H1 (cell line): ENCODE measurements at regions not wholly inside any gene's neighbourhood (a gene's known extent, or its start where the extent isn't known, plus 50 kb on each side); places are given as distances from the start of the nearest gene placed in this dataset.

Experiments
- BCL11A ChIP-seq, 2 experiments: IDR thresholded peaks; one replicate each; pipeline ENCODE4 v1.6.1; 2011; ENCODE audit warnings: low read depth in 2 of 2, low read length in 2 of 2, mild to moderate bottlenecking in 2 of 2
- CHD2 ChIP-seq: IDR thresholded peaks from 2 replicates; pipeline ENCODE4 v1.6.1; 2012; ENCODE audit warnings: low read length, improper control_type of control experiment
- CTCF ChIP-seq, 3 experiments: IDR thresholded peaks; 1 replicate in 2 of 3; 2 replicates in 1 of 3; pipeline versions ENCODE4 v1.5.1 to v1.6.1; 2011; ENCODE audit warnings: low read length in 3 of 3, mild to moderate bottlenecking in 3 of 3, inconsistent platforms in 2 of 3, low read depth in 1 of 3, moderate library complexity in 1 of 3; ENCODE audit not compliant: insufficient read depth in 1 of 3; ENCODE audit errors: control extremely low read depth in 1 of 3
- HDAC2 ChIP-seq, 2 experiments: fragments of 300-600 bp in 1 of 2; sonication (generic) in 1 of 2; IDR thresholded peaks; 2 replicates each; pipeline ENCODE4 v1.6.1; 2011 to 2012; ENCODE audit warnings: low read depth in 2 of 2, low read length in 2 of 2, mild to moderate bottlenecking in 2 of 2, moderate library complexity in 2 of 2, borderline replicate concordance in 1 of 2, inconsistent platforms in 1 of 2
- KDM1A ChIP-seq: fragments of 200-600, 300-600 bp; sonication (generic); IDR thresholded peaks from 2 replicates; pipeline ENCODE4 v1.7.1; 2016; ENCODE audit warnings: mild to moderate bottlenecking, low read length, borderline replicate concordance
- POLR2A ChIP-seq, 2 experiments: IDR thresholded peaks; 1 replicate in 1 of 2; 2 replicates in 1 of 2; pipeline ENCODE4 v1.6.1; 2011; ENCODE audit warnings: low read depth in 2 of 2, low read length in 2 of 2, mild to moderate bottlenecking in 2 of 2; ENCODE audit errors: control extremely low read depth in 1 of 2
- RAD21 ChIP-seq, 2 experiments: IDR thresholded peaks in 1 of 2; conservative IDR thresholded peaks in 1 of 2; 2 replicates each; pipeline ENCODE4 v1.6.1; 2011; ENCODE audit warnings: low read depth in 2 of 2, low read length in 2 of 2, improper control_type of control experiment in 1 of 2, inconsistent platforms in 1 of 2, mild to moderate bottlenecking in 1 of 2, moderate library complexity in 1 of 2
- RNF2 ChIP-seq: fragments of 200-900, 300-1000 bp; sonication (generic); IDR thresholded peaks from 2 replicates; pipeline ENCODE4 v1.7.1; 2016; ENCODE audit warnings: borderline replicate concordance, low read depth, mild to moderate bottlenecking, antibody characterized with exemption, low read length; ENCODE audit not compliant: poor library complexity, severe bottlenecking; ENCODE audit errors: missing control alignments
- SP1 ChIP-seq: IDR thresholded peaks from 2 replicates; pipeline ENCODE4 v1.6.1; 2011; ENCODE audit warnings: low read depth, low read length
- TAF1 ChIP-seq: IDR thresholded peaks from 2 replicates; pipeline ENCODE4 v1.6.1; 2011; ENCODE audit warnings: mild to moderate bottlenecking, low read depth, low read length
- USF2 ChIP-seq: IDR thresholded peaks from 2 replicates; pipeline ENCODE4 v1.6.1; 2011; ENCODE audit warnings: low read length, improper control_type of control experiment
- ZNF274 ChIP-seq: IDR thresholded peaks from 2 replicates; pipeline ENCODE4 v1.7.0; 2012; ENCODE audit warnings: low read length, borderline replicate concordance; ENCODE audit errors: extremely low read depth

GRCh38 chr13:109271555-109272541 is 514.5 kb downstream of the IRS2 start:
- TF ChIP-seq KDM1A (no peak), POLR2A (IDR thresholded peaks at IDR 0.05; ENCODE audit: control extremely low read depth in 1 of 2, low read depth in 2 of 2, low read length in 2 of 2) (no peak), USF2 (no peak), CTCF (IDR thresholded peaks at IDR 0.05; ENCODE audit: control extremely low read depth in 1 of 3, insufficient read depth in 1 of 3, low read depth in 1 of 3, low read length in 3 of 3) (no peak), ZNF274 (no peak), RNF2 (no peak), SP1 (no peak), HDAC2 (IDR thresholded peaks at IDR 0.05; ENCODE audit: borderline replicate concordance in 1 of 2, low read depth in 2 of 2, low read length in 2 of 2) (no peak), BCL11A (IDR thresholded peaks at IDR 0.05; ENCODE audit: low read depth in 2 of 2, low read length in 2 of 2) (no peak), TAF1 (no peak), RAD21 (IDR thresholded peaks at IDR 0.05 in 1 of 2, conservative IDR thresholded peaks at IDR 0.05 in 1 of 2; ENCODE audit: low read depth in 2 of 2, low read length in 2 of 2) (no peak), CHD2 (no peak)
